ENCODE measurements at regions not wholly inside any gene's neighbourhood (a gene's known extent, or its start where the extent isn't known, plus 50 kb on each side); places are given as distances from the start of the nearest gene placed in this dataset.

GRCh38 chr10:105328503-105329133 is 687.5 kb downstream of the SORCS3 start:
- no peak overlapping the region for H3K9ac ChIP-seq (ENCODE audit: low read length)
- no peaks in the 10 kb centered on the region for H3K36me3 ChIP-seq (replicated peaks; ENCODE audit: insufficient read depth, low read length)
- TF ChIP-seq EZH2 (optimal IDR thresholded peaks at IDR 0.05; ENCODE audit: low read depth, low read length) (no peak), EZH2phosphoT487 (IDR thresholded peaks at IDR 0.05; ENCODE audit: low read length) (no peak), CTCF (IDR thresholded peaks at IDR 0.05; ENCODE audit: low read length) (no peak)
- no peaks in the 10 kb centered on the region for H3K27me3 ChIP-seq (replicated peaks; ENCODE audit: insufficient read depth, low read length)
- no peaks in the 10 kb centered on the region for H4K20me1 ChIP-seq (ENCODE audit: insufficient read depth, low read length)
- H3K4me2 ChIP-seq (ENCODE audit: low read depth, low read length) = no peak overlapping the region
- no peaks in the 10 kb centered on the region for H3K9me2 ChIP-seq (replicated peaks; ENCODE audit: insufficient read depth, low read length)
- H3F3A ChIP-seq (ENCODE audit: insufficient read depth, low read length) = no peaks in the 10 kb centered on the region
- no peak overlapping the region for H2AFZ ChIP-seq (ENCODE audit: low read length)
- no peak for DNase-seq
- H3K9me3 ChIP-seq (replicated peaks; ENCODE audit: insufficient read depth, low read length) = no peaks in the 10 kb centered on the region
- H3K27ac ChIP-seq (ENCODE audit: low read length) = no peak overlapping the region
- H3K4me3 ChIP-seq (ENCODE audit: low read length) = no peak overlapping the region
- H3K4me1 ChIP-seq (ENCODE audit: low read length) = no peaks in the 10 kb centered on the region
- no peaks in the 10 kb centered on the region for H3K79me2 ChIP-seq (ENCODE audit: low read length)

All from MM.1S (cell line).